HEK293T (cell line): ENCODE measurements at regions not wholly inside any gene's neighbourhood (a gene's known extent, or its start where the extent isn't known, plus 50 kb on each side); places are given as distances from the start of the nearest gene placed in this dataset.

Experiments
- ARNT ChIP-seq: fragments of 450-650 bp; IDR thresholded peaks from 2 replicates; pipeline ENCODE4 v1.6.1; 2017; ENCODE audit warnings: mild to moderate bottlenecking
- BHLHE40 ChIP-seq: fragments of 450-650 bp; IDR thresholded peaks from 2 replicates; pipeline ENCODE4 v1.6.1; 2016; ENCODE audit warnings: mild to moderate bottlenecking, moderate library complexity, borderline replicate concordance
- ELF4 ChIP-seq: fragments of 450-650 bp; IDR thresholded peaks from 2 replicates; pipeline ENCODE4 v1.6.1; 2017; ENCODE audit warnings: antibody characterized with exemption
- FOXA1 ChIP-seq: fragments of 450-650 bp; IDR thresholded peaks from 2 replicates; pipeline ENCODE4 v1.6.1; 2016; ENCODE audit warnings: mild to moderate bottlenecking
- FOXK2 ChIP-seq: fragments of 450-650 bp; IDR thresholded peaks from 2 replicates; pipeline ENCODE4 v1.6.1; 2016; ENCODE audit warnings: mild to moderate bottlenecking
- FOXM1 ChIP-seq: fragments of 450-650 bp; IDR thresholded peaks from 2 replicates; pipeline ENCODE4 v1.6.1; 2017; ENCODE audit warnings: mild to moderate bottlenecking, borderline replicate concordance
- SP1 ChIP-seq: fragments of 450-650 bp; IDR thresholded peaks from 2 replicates; pipeline ENCODE4 v1.6.1; 2017
- SUZ12 ChIP-seq: fragments of 450-650 bp; IDR thresholded peaks from 2 replicates; pipeline ENCODE4 v1.6.1; 2016; ENCODE audit warnings: mild to moderate bottlenecking
- TARDBP ChIP-seq: fragments of 450-650 bp; IDR thresholded peaks from 2 replicates; pipeline ENCODE4 v1.6.1; 2016
- TF ChIP-seq, protein P1 (sequence below): fragments of 450-650 bp; IDR thresholded peaks from 2 replicates; pipeline ENCODE4 v1.6.1; 2016

DNA sequence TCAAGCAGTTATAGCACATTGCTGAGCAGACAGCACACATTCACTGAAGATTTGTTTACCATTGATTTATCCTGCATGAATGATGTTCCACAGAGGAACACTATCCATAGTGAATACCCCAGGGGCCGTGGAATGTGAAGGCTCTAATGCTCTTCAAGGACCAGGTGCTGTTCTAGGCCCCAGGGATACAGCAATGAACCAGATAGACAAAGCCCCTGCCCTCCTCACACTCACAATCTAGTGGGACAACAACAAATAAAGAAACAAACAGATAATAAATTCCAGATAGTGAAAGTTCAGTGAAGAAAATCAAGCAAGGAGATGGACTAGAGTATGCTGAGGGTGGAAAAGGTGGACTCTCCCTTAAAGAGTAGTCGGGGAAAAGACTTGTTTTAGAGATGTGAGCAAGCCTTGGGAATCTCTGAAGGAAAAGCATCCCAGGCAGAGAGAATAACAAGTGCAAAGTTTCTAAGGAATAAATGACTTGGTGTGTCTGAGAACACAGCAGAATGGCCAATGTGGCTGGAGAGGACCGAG is 117.7 kb downstream of the CCDC71L start:
- TF ChIP-seq SUZ12 (no peak), SP1 (no peak), ELF4 (no peak), TARDBP (no peak), BHLHE40 (no peak), FOXK2 (no peak), ARNT (no peak), FOXM1 (no peak), FOXA1 (no peak)
- TF ChIP-seq, protein P1, sequence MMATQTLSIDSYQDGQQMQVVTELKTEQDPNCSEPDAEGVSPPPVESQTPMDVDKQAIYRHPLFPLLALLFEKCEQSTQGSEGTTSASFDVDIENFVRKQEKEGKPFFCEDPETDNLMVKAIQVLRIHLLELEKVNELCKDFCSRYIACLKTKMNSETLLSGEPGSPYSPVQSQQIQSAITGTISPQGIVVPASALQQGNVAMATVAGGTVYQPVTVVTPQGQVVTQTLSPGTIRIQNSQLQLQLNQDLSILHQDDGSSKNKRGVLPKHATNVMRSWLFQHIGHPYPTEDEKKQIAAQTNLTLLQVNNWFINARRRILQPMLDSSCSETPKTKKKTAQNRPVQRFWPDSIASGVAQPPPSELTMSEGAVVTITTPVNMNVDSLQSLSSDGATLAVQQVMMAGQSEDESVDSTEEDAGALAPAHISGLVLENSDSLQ, result no peak
